ENCODE measurements at regions not wholly inside any gene's neighbourhood (a gene's known extent, or its start where the extent isn't known, plus 50 kb on each side); places are given as distances from the start of the nearest gene placed in this dataset.
A peak's percentile ranks its signal among the peaks of the same experiment; 100 is the strongest.

DNA sequence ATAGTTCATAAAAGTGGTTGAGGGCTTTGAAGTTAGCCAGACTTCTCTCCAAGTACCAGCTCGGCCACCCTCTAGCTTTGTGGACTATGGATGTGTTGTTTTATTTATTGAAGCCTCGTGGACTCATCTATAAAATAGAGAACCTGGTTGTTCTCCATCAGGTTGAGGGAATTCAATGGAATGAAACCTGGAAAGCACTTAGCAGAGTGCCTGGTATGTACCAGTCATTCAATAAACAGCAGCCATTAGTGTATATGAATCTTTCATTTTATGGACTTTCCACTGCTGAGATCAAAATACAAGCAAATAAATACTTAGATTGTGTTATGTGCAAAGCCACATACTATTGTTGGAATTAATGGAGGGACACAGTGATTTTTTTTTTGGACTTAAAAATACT is 206.8 kb downstream of the SOX4 start:
- no peak for ATAC-seq (ENCODE audit: low FRiP score)
- DNase-seq (ENCODE audit: low spot score) = no peak
- TF ChIP-seq, protein P1, sequence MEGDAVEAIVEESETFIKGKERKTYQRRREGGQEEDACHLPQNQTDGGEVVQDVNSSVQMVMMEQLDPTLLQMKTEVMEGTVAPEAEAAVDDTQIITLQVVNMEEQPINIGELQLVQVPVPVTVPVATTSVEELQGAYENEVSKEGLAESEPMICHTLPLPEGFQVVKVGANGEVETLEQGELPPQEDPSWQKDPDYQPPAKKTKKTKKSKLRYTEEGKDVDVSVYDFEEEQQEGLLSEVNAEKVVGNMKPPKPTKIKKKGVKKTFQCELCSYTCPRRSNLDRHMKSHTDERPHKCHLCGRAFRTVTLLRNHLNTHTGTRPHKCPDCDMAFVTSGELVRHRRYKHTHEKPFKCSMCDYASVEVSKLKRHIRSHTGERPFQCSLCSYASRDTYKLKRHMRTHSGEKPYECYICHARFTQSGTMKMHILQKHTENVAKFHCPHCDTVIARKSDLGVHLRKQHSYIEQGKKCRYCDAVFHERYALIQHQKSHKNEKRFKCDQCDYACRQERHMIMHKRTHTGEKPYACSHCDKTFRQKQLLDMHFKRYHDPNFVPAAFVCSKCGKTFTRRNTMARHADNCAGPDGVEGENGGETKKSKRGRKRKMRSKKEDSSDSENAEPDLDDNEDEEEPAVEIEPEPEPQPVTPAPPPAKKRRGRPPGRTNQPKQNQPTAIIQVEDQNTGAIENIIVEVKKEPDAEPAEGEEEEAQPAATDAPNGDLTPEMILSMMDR (IDR thresholded peaks at IDR 0.05) = no peak

DNA sequence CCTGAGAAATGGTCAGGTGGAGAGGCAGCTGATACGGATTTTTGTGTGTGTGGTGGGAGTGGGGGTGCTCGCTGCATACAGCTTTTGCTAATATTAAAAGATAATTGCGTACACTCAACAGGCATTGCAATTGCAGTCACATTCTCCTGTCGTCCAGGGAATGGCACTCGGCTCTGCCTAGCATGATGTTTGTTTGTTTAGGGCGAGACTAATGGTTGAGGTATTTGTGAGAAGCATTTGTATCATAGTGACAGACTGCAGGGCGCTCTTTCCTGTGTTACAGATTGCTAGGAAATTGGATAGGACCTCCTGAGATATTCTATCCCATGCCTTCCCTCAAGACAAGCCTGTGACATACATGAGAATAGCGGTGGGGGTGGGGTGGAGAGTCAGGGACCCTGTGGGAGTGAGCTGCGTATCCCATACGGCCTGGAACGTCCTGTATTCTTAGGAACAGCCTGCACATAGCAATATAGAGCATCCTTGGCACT is 207.4 kb downstream of the SOX4 start:
- no peak for ATAC-seq (ENCODE audit: low FRiP score)
- TF ChIP-seq, protein P1 (IDR thresholded peaks at IDR 0.05) = no peak
- no peak for DNase-seq (ENCODE audit: low spot score)

DNA sequence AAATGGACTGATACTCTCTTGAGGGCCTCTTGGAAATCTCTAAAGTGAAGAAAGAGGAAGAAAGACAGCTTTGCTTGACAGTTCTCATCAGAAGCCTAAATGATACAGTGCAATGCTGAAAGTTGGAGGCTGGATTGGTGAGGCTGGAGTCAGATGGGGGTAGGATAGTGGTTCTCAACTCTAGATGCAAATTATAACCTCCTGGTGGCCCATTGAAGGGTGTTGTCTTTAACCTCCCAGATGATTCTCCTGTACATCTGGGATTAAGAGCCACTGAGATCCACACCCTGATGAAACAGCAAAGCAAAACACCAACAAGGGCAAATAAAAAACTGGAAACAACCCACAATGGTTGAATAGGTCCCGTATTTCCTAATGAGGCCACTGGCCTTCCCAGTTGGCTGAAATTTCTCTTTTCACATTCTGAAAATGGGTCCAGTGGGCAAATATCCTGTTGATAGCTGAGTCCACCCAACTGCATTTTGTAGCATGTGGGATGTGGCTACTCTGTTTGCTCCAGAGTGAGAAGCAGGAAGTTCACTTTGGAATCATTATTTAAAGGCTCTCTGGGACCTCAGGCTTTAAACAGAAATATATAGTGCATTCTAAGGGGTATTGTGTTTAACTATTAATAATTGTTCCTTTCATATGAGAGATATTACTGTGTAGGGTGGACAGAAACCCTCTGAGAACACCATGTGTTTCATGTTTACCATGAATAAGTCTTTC is 208.1 kb downstream of the SOX4 start:
- DNase-seq (ENCODE audit: low spot score) (no peak), ATAC-seq (ENCODE audit: low FRiP score) (no peak)
- TF ChIP-seq, protein P1 (IDR thresholded peaks at IDR 0.05) = no peak

DNA sequence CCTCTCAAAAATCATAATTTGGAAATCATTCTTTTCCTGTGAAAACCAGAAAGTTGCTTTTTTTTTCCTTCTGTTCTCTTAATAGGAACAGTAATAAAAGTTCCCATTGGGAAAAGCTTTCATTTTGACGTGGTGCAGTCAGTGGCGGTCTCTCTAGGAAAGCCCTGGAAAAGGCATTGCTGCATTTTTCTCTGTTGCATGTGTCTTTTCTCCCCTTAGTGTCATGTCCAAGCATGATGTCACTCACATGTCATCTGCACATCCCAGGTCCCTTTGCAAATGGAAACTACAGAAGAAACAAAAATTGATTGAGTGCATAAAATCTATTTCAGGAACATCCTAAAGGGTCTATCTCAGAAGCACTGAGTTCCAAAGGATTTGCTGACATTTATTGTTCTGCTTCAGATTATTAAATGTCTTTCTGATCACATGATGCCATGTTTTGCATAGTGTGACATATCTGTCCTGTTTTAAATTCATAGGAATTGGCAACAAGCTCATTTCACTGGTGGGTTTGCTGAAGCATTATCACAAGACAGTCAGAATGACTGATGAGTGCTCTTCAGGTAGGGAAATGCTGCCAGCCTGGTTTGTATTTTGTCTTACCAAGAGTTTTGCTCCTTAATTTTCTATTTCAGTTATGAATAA is 208.7 kb downstream of the SOX4 start:
- no peak for ATAC-seq (ENCODE audit: low FRiP score)
- TF ChIP-seq, protein P1 (IDR thresholded peaks at IDR 0.05) = no peak
- no peak for DNase-seq (ENCODE audit: low spot score)

DNA sequence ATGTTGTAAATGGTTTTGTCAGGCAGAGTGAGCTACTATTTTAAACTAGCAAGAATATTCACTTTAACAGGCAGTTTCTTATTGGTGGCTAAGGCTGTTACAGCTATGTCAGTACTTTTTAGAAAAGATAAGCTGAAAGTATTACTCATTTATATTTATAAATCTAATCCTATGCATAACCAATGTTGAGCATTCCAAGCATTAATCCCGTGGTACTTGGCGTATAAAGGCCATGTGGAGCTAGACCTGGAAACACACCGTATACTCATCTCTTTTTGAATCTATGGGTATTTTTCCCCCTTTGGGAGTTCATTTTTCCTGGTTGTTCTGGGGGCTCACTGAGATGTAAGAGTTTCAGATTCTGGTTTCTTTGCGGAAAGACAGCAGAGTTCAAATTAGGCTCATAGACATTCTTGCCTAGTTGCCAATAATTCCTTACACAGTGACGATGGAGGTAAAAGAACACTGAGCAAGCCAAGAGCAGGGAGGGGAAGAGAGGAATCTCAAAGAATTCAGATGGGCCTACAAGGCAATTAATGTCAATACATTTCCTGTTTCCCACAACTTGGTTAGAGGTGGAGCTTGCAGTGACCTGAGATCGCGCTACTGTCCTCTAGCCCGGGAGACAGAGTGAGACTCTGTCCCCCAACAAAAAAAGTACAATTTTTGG is 211.5 kb downstream of the SOX4 start:
- ATAC-seq (ENCODE audit: low FRiP score) (no peak), DNase-seq (ENCODE audit: low spot score) (no peak)
- TF ChIP-seq, protein P1 (IDR thresholded peaks at IDR 0.05) = no peak

DNA sequence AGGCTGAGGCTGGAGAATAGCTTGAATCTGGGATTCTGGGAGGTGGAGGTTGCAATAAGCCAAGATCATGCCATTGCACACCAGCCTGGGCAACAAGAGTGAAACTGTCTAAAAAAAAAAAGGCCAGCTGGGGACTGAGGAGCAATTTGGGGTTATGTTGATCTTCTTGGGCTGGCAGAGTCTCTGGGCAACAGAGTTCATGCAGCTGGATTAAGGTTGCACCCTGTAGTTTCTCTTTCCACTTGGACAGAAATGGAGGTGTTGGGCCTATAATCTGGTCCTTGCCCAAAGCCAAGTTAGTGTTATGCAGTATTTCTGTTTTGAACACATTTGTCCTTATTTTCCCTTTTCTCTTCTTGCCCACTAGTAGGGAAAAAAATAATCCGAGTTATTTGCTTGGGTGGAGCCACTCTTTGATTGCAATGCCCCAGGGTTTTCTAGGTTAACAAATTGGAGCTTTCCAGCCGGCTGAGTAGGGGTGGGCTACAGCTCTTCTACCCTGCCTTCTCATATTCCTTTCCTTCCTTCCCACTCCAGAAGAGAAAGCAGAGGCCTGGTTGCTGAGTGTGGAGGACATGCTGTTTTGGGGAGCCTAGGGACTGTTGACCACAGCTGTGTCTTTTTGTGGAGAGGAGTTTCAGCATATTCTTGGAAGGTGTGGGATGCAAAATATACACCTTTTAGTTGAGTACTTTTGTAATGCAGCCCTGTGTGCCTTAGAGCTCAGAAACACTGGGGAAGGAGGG is 213.9 kb downstream of the SOX4 start:
- peak; percentile 39 for ATAC-seq (ENCODE audit: low FRiP score)
- TF ChIP-seq, protein P1 (IDR thresholded peaks at IDR 0.05) = no peak
- no peak for DNase-seq (ENCODE audit: low spot score)

All from omental fat pad (tissue), 3 donors.